Upper lobe of left lung (tissue), 6 donors: ENCODE measurements at regions not wholly inside any gene's neighbourhood (a gene's known extent, or its start where the extent isn't known, plus 50 kb on each side); places are given as distances from the start of the nearest gene placed in this dataset.

Experiments used
- ATAC-seq, 2 donors: fragments of 200-7000 bp; cut with Tn5 transposase; one replicate each; pipeline ENCODE4 v1.9.1; 2022; ENCODE audit warnings: mild to moderate bottlenecking in 2 of 2, moderate library complexity in 2 of 2; ENCODE audit not compliant: low FRiP score in 2 of 2
- DNase-seq, 2 donors: peaks; one replicate each; pipeline ENCODE4 v3.0.0-alpha.2; 2019 to 2020
- H3K27ac ChIP-seq, 4 donors: fragments of 200-600 bp; sonication (generic); one replicate each; pipeline ENCODE4 v1.5.1; 2016 to 2019
- H3K27me3 ChIP-seq, 4 donors: fragments of 200-600 bp; sonication (generic); one replicate each; pipeline ENCODE4 v1.5.1; 2017 to 2019
- H3K36me3 ChIP-seq, 4 donors: fragments of 200-600 bp; sonication (generic); one replicate each; pipeline ENCODE4 v1.5.1; 2016 to 2019
- H3K4me1 ChIP-seq, 4 donors: fragments of 200-600 bp; sonication (generic); one replicate each; pipeline ENCODE4 v1.5.1; 2018 to 2019
- H3K4me3 ChIP-seq, 4 donors: fragments of 200-600 bp; sonication (generic); one replicate each; pipeline ENCODE4 v1.5.1; 2017 to 2019; ENCODE audit warnings: mild to moderate bottlenecking in 2 of 4, moderate library complexity in 1 of 4
- H3K9me3 ChIP-seq, 4 donors: fragments of 200-600 bp; sonication (generic); one replicate each; pipeline ENCODE4 v1.5.1; 2018 to 2019
- EP300 ChIP-seq, 4 donors: sonication (generic); formaldehyde crosslinking; IDR thresholded peaks; one replicate each; pipeline ENCODE4 v1.5.1; 2017; ENCODE audit warnings: antibody characterized with exemption in 4 of 4, control low read depth in 2 of 4
- POLR2A ChIP-seq, 4 donors: fragments of 450-650 bp; IDR thresholded peaks; one replicate each; pipeline ENCODE4 v1.5.1; 2016 to 2017; ENCODE audit warnings: antibody characterized with exemption in 4 of 4, mild to moderate bottlenecking in 2 of 4
- POLR2AphosphoS5 ChIP-seq, 2 donors: sonication (generic); formaldehyde crosslinking; IDR thresholded peaks; one replicate each; pipeline ENCODE4 v1.5.1; 2017; ENCODE audit warnings: antibody characterized with exemption in 2 of 2
- WGBS, 2 donors: methylation state at CpG; one replicate each; pipeline ENCODE4 v1.1.5; 2017 to 2018; 5-methylcytosine and 5-hydroxymethylcytosine counted together
- TF ChIP-seq, protein P1 (sequence below), 6 experiments: fragments of 450-650 bp in 4 of 6; fragments of 200-600 bp in 2 of 6; sonication (generic) in 2 of 6; IDR thresholded peaks; one replicate each; pipeline ENCODE4 v1.5.1; 2016 to 2019; ENCODE audit warnings: antibody characterized with exemption in 6 of 6
- donor health status: DM: no; HTN: no; CAD: no; lungs with moderate emphysema.
- donor health status: DM: no; HTN: yes; CAD: no; lungs with severe emphysema.

DNA sequence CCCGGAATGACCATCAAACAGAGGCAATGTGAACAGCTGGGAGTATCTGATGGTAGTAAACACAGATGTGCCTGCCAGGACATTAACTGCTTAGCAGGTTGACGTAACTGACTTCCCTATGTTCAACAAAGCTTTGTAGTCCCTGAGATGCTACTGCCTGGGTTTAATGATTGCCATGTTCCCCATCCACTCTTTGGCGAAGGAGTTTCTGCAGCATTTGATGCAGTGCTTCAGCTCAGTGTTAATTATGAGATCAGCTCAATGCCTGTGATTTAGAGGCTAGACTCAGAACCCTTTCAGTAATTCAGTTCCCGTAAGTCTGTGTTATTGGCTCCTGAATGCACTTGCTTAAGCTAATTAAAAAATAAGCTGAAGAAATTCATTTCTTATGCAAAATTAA, 547.3 kb upstream of the ZNF608 start:
- Histone ChIP-seq H3K27me3 (no peaks in the 10 kb centered on the region), H3K27ac (no peak overlapping the region), H3K36me3 (no peaks in the 10 kb centered on the region), H3K9me3 (no peaks in the 10 kb centered on the region), H3K4me3 (no peak overlapping the region), H3K4me1 (no peaks in the 10 kb centered on the region)
- DNase-seq: no peak
- WGBS, 2 donors: 91 to 92% methylated on average over 4 of the region's 4 CpGs
- TF ChIP-seq, protein P1, sequence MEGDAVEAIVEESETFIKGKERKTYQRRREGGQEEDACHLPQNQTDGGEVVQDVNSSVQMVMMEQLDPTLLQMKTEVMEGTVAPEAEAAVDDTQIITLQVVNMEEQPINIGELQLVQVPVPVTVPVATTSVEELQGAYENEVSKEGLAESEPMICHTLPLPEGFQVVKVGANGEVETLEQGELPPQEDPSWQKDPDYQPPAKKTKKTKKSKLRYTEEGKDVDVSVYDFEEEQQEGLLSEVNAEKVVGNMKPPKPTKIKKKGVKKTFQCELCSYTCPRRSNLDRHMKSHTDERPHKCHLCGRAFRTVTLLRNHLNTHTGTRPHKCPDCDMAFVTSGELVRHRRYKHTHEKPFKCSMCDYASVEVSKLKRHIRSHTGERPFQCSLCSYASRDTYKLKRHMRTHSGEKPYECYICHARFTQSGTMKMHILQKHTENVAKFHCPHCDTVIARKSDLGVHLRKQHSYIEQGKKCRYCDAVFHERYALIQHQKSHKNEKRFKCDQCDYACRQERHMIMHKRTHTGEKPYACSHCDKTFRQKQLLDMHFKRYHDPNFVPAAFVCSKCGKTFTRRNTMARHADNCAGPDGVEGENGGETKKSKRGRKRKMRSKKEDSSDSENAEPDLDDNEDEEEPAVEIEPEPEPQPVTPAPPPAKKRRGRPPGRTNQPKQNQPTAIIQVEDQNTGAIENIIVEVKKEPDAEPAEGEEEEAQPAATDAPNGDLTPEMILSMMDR (IDR thresholded peaks at IDR 0.05): no peak
- ATAC-seq: no peak

DNA sequence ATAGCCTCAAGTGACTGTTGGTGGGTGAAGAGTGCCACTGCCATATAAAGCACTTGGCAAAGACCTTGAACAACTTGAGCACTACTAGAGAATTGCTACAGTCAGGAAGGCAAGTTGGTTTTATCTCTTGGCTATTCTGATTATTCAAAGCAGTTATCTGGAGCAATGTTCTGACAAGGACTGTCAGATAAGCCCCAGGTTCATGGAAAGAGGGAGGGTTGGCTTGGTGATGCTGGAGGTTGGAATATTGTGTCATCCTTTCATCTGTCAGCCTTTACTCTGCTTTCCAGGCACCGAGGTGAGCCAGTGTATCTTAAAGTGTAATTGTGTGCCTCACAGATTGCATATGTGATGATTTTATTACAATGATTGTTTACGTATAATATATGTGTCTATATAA, 548.4 kb upstream of the ZNF608 start:
- H3K9me3 ChIP-seq: no peaks in the 10 kb centered on the region
- H3K4me1 ChIP-seq: no peaks in the 10 kb centered on the region
- no peak for TF ChIP-seq EP300 (IDR thresholded peaks at IDR 0.05)
- DNase-seq (no peak), ATAC-seq (no peak)
- H3K27ac ChIP-seq: no peak overlapping the region
- H3K4me3 ChIP-seq: no peak overlapping the region
- 76 to 85% methylated on average over 2 of the region's 2 CpGs for WGBS, 2 donors
- no peaks in the 10 kb centered on the region for H3K36me3 ChIP-seq
- no peaks in the 10 kb centered on the region for H3K27me3 ChIP-seq

DNA sequence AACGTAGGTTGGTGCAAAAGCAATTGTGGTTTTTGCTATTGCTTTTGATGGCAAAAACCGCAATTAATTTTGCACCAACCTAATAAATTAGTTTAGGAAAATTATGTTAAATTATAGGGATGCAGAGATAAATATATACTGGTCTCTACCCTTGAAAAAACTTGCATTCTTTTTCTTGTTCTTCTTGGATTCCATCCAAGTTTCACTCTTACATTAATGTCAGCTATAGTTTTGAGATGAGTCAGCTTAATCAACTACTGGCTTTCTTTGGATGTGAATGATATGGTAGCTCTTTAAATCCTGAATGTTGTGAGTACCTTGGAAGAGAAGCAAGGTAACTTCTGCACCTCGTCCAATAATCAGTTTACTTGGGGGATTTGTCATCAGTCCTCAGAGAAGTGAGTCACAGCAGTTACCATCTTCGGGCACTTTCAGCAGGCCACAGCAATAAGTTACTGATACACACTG, 549.0 kb upstream of the ZNF608 start:
- 73 to 81% methylated on average over 4 of the region's 4 CpGs for WGBS, 2 donors
- TF ChIP-seq, protein P1 (IDR thresholded peaks at IDR 0.05): no peak
- TF ChIP-seq POLR2AphosphoS5 (IDR thresholded peaks at IDR 0.05) (no peak), EP300 (IDR thresholded peaks at IDR 0.05) (no peak), POLR2A (IDR thresholded peaks at IDR 0.05) (no peak)

DNA sequence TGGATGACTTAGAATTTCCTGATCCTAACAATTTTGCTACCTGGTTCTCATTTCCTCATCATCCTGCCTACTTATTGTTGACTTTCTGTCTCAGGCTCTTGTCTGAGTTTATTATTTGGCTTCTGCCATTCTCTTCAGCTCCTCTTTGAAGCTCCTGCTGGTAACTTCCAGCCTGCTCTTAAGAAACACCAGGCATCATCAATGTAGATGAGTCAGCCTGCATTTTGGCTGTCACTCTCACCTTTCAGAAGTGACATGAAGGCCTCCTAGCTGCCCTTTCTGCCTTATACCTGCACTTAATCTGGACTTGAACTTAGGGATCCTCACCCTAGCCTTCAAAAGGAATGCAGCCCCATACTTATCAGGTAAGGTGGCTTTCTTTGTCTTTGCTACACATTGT, 551.8 kb upstream of the ZNF608 start:
- no peak for ATAC-seq

More for the DNA sequence above, 549.0 kb upstream of the ZNF608 start:
- no peak for ATAC-seq
- Histone ChIP-seq H3K4me3 (no peak overlapping the region), H3K36me3 (no peaks in the 10 kb centered on the region), H3K4me1 (no peaks in the 10 kb centered on the region), H3K27me3 (no peaks in the 10 kb centered on the region), H3K9me3 (no peaks in the 10 kb centered on the region), H3K27ac (no peak overlapping the region)
- no peak for DNase-seq

DNA sequence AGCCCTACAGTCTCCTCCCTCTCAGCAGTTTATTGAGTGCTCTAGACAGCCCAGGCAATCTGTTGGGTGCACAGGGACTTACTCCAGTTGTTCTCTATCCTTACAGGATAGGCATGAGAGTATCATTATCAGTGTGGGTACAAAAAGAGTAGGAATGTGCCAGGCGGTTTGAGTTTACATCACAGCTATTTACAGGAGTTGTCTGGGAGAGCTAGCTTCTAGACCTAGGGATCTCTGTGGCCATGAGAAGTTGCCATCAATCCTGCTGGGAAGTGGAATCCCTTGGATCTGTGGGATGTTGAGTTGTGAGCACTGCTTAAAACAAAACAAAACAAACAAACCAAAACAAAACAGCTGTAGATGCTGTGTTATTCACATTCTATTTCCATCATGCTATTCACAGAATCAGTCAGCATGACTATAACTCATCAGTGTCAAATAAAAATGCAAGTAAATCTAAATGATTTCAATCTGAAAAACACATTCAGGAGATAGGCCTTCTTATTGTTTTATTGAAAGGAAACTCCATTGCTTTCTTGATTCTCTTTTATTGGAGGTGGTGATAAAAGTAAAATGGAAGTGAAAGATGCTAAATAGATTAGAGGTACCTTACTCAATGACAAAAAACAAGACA, 552.4 kb upstream of the ZNF608 start:
- Histone ChIP-seq H3K4me3 (no peak overlapping the region), H3K27me3 (no peaks in the 10 kb centered on the region), H3K27ac (no peak overlapping the region), H3K4me1 (no peaks in the 10 kb centered on the region), H3K36me3 (no peaks in the 10 kb centered on the region), H3K9me3 (no peaks in the 10 kb centered on the region)
- TF ChIP-seq POLR2A (IDR thresholded peaks at IDR 0.05) (no peak), EP300 (IDR thresholded peaks at IDR 0.05) (no peak), POLR2AphosphoS5 (IDR thresholded peaks at IDR 0.05) (no peak)
- TF ChIP-seq, protein P1 (IDR thresholded peaks at IDR 0.05): no peak
- DNase-seq (no peak), ATAC-seq (no peak)
- WGBS, 2 donors: 81 to 96% methylated on average over 1 of the region's 1 CpG

More for the DNA sequence above, 551.8 kb upstream of the ZNF608 start:
- Histone ChIP-seq H3K27ac (no peak overlapping the region), H3K4me3 (no peak overlapping the region), H3K36me3 (no peaks in the 10 kb centered on the region), H3K4me1 (no peaks in the 10 kb centered on the region), H3K9me3 (no peaks in the 10 kb centered on the region), H3K27me3 (no peaks in the 10 kb centered on the region)
- TF ChIP-seq, protein P1 (IDR thresholded peaks at IDR 0.05): no peak
- TF ChIP-seq EP300 (IDR thresholded peaks at IDR 0.05) (no peak), POLR2AphosphoS5 (IDR thresholded peaks at IDR 0.05) (no peak), POLR2A (IDR thresholded peaks at IDR 0.05) (no peak)
- DNase-seq: no peak
